ENCODE measurements at regions not wholly inside any gene's neighbourhood (a gene's known extent, or its start where the extent isn't known, plus 50 kb on each side); places are given as distances from the start of the nearest gene placed in this dataset.
"Not testable (repeated sequence)": the region's sequence is repeated elsewhere in the genome, so short reads cannot be mapped to it uniquely, and the experiment has no call there.

DNA sequence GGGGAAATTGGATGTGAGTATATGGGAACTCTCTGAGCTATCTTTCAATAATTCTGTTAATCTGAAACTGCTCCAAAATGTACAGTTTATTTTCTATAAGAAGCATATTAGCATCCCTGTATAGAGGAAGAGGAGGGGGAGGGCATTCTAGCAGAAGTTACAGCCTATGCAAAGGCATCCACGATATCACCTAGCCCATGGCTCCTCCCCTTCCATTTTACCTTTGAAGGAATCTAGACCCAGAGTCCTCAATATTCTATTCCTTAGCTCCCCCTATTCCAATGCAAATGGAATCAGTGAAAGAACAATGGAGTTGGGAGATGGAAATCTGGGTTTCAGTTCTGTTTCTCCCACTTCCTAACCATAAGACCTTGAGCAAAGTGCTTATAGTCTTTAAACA lies 132.9 kb upstream of the IFNE start:
- DNase-seq (ENCODE audit: insufficient read length, low spot score) (no peak), FAIRE-seq (no peak)
- TF ChIP-seq SPI1 (IDR thresholded peaks at IDR 0.05; ENCODE audit: low read depth, low read length), result no peak
- TF ChIP-seq POLR2A (IDR thresholded peaks at IDR 0.05; ENCODE audit: low read depth, low read length), result no peak
- TF ChIP-seq TAF1 (IDR thresholded peaks at IDR 0.05; ENCODE audit: low read depth, low read length), result no peak
- TF ChIP-seq PAX5 (IDR thresholded peaks at IDR 0.05; ENCODE audit: insufficient read depth, low read length, severe bottlenecking), result no peak

DNA sequence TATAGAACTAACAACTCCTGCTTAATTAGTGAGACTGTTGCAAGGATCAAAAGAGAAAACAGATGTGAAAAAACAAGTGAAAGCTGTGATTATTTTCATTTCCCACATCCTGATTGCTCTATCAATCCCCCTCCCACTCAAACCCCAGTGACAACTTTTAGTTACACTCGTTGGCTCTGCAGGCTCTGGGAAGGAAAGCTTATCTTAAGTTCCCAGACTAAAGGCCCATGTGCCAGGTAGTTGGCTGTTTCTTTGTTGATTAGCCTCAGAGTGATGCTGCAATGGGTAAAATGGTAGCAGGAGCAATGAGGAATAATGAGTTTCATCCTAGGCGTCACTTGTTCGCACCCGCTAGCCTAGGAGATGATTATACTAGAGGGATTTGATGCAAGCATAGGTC lies 133.3 kb upstream of the IFNE start:
- no peak for DNase-seq (ENCODE audit: insufficient read length, low spot score)
- FAIRE-seq, result no peak
- TF ChIP-seq TAF1 (IDR thresholded peaks at IDR 0.05; ENCODE audit: low read depth, low read length), result no peak
- TF ChIP-seq PAX5 (IDR thresholded peaks at IDR 0.05; ENCODE audit: insufficient read depth, low read length, severe bottlenecking), result no peak
- TF ChIP-seq SPI1 (IDR thresholded peaks at IDR 0.05; ENCODE audit: low read depth, low read length), result no peak
- no peak for TF ChIP-seq POU2F2 (IDR thresholded peaks at IDR 0.05; ENCODE audit: low read depth, low read length)
- no peak for TF ChIP-seq POLR2AphosphoS5 (IDR thresholded peaks at IDR 0.05; ENCODE audit: low read depth, low read length)
- no peak for TF ChIP-seq POLR2A (IDR thresholded peaks at IDR 0.05; ENCODE audit: low read depth, low read length)

DNA sequence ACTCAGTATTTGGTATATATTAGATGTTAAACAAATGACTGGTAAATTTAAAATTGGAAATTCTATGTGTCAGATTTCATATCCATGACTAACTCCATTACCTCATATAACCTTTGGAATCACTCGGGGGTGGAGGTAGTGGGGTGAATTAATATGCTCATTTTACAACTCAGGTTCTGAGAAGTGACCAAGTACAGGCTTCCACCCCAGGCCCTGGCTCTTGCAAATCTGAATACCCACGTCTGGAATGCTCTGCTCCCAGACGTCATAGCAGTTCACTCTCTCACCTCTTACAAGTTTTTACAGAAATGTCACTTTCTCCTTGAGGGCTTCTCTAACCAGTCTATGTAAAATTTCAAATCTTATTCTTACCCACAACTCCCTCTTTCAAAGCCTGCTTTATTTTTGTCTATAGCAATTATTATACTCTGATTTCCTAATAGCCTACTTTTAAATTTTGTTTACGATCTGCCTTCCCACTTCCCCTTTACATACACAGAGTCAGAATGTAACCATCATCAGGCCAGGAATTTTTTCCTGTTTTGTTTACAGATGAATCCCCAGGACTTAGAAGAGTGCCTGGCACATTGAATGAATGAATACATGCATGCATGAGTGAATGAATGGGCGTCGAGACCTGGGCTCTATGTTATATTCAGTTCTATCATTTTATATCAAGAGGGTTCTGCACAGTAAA lies 134.1 kb upstream of the IFNE start:
- FAIRE-seq, result no peak
- DNase-seq (ENCODE audit: insufficient read length, low spot score), result no peak
- TF ChIP-seq TAF1 (IDR thresholded peaks at IDR 0.05; ENCODE audit: low read depth, low read length), result no peak
- no peak for TF ChIP-seq POLR2AphosphoS5 (IDR thresholded peaks at IDR 0.05; ENCODE audit: low read depth, low read length)
- TF ChIP-seq SPI1 (IDR thresholded peaks at IDR 0.05; ENCODE audit: low read depth, low read length), result no peak
- TF ChIP-seq POLR2A (IDR thresholded peaks at IDR 0.05; ENCODE audit: low read depth, low read length), result no peak
- no peak for TF ChIP-seq PAX5 (IDR thresholded peaks at IDR 0.05; ENCODE audit: insufficient read depth, low read length, severe bottlenecking)
- no peak for TF ChIP-seq POU2F2 (IDR thresholded peaks at IDR 0.05; ENCODE audit: low read depth, low read length)

DNA sequence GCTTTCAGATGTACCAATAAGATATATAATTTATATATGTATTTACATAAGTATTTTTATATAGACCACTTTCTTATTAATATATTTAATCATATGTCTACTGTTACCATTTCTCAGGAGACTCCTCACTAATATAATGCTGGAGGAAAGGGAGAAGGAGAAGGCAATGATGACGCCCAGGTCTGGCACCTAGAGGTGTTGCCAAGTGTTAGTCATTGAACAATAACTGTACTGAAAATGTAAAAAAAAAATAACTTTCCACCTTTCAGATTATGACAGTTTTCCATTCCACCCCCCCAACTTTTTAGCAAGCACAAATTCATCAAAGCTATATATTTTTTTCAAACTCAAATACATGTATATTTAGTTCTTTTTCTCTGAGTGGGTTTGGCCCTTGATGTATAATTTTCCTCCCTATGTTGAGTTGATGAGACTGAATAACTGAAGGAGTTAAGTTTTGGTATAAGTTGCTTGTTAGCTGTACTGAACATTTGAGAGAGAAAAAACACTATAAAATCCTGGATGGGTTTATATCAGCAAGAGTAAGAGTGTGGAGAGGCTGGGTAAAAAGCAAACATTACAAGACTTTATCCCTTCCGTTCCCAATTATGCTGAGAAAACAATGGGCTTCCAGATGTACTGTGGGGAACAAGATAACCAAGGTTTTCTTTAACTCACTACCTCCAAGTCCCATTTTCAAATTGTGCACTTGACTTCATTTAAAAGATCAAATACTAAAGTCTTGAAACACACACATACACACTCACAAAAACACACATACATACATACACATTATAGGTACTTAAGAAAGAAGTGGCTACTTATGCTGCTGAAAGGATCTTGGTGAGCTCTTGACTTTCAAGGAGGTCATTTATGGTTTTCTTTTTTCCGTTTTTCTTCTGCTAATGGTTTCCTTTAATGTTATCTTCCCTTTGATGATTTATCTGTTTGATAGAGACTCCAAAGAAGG lies 142.8 kb upstream of the IFNE start:
- FAIRE-seq (no peak), DNase-seq (ENCODE audit: insufficient read length, low spot score) (no peak)
- TF ChIP-seq PAX5 (IDR thresholded peaks at IDR 0.05; ENCODE audit: insufficient read depth, low read length, severe bottlenecking) (no peak), POLR2AphosphoS5 (IDR thresholded peaks at IDR 0.05; ENCODE audit: low read depth, low read length) (no peak), POU2F2 (IDR thresholded peaks at IDR 0.05; ENCODE audit: low read depth, low read length) (no peak), TAF1 (IDR thresholded peaks at IDR 0.05; ENCODE audit: low read depth, low read length) (no peak), POLR2A (IDR thresholded peaks at IDR 0.05; ENCODE audit: low read depth, low read length) (no peak), SPI1 (IDR thresholded peaks at IDR 0.05; ENCODE audit: low read depth, low read length) (no peak)

DNA sequence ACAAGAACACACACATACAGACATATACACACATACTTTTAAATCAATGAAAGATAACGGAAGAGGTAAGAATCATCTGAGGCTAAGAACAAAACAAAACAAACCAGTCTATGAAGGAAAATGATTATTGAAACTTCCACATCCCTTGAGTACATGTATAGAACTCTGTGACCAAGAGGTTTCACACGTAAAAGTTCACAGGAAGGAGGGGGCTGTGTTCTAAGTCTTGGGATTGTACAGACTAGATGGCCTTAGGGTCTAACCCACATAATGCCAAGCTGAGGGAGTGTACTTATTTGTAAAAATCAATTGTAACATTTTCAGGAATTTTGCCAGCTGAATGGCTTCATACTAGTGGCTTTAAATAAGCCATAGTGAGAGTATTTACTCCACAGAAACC lies 144.4 kb upstream of the IFNE start:
- DNase-seq (ENCODE audit: insufficient read length, low spot score) (no peak), FAIRE-seq (no peak)
- TF ChIP-seq PAX5 (IDR thresholded peaks at IDR 0.05; ENCODE audit: insufficient read depth, low read length, severe bottlenecking), result no peak

DNA sequence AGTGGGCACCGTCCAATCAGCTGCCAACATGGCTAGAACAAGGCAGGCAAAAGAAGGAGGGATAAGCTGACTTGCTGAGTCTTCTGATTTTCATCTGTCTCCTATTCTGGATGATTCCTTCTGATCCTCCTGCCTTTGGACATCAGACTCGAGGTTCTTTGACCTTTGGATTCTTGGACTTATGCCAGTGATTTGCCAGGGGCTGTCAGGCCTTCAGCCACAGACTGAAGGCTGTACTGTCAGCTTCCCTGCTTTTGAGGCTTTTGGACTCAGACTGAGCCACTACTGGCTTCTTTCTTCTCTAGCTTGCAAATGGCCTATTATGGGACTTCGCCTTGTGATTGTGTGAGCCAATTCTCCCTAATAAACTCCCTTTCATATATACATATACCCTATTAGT lies 146.8 kb upstream of the IFNE start:
- not testable (repeated sequence) for FAIRE-seq; DNase-seq (ENCODE audit: insufficient read length, low spot score)

GRCh38 chr9:21634951-21635350 lies 152.8 kb upstream of the IFNE start:
- DNase-seq (ENCODE audit: insufficient read length, low spot score) (no peak), FAIRE-seq (no peak)
- TF ChIP-seq POU2F2 (IDR thresholded peaks at IDR 0.05; ENCODE audit: low read depth, low read length) (no peak), TAF1 (IDR thresholded peaks at IDR 0.05; ENCODE audit: low read depth, low read length) (no peak), POLR2AphosphoS5 (IDR thresholded peaks at IDR 0.05; ENCODE audit: low read depth, low read length) (no peak), SPI1 (IDR thresholded peaks at IDR 0.05; ENCODE audit: low read depth, low read length) (no peak)

GRCh38 chr9:21638104-21638503 lies 156.0 kb upstream of the IFNE start:
- FAIRE-seq, result no peak
- no peak for DNase-seq (ENCODE audit: insufficient read length, low spot score)
- no peak for TF ChIP-seq POLR2A (IDR thresholded peaks at IDR 0.05; ENCODE audit: low read depth, low read length)
- no peak for TF ChIP-seq POU2F2 (IDR thresholded peaks at IDR 0.05; ENCODE audit: low read depth, low read length)
- TF ChIP-seq TAF1 (IDR thresholded peaks at IDR 0.05; ENCODE audit: low read depth, low read length), result no peak
- no peak for TF ChIP-seq POLR2AphosphoS5 (IDR thresholded peaks at IDR 0.05; ENCODE audit: low read depth, low read length)

DNA sequence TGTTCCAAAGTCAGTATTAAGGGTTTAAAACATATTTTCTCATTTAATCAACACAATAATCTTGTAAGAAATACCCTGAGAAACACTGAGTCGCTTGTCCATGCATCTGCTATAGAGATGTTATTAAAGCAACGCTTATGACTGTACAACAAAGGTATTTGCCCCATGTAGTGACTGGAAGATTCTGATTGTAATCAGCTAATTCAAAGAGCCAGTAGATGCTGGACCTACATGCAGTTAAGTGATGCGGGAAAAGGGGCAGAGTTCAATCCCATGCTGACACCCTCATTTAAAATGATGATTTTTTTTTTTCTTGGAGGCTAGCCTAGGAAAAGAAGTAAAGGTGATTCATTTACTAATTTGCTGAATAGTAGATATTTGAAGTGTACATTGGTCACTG lies 149.3 kb upstream of the MTAP start:
- TF ChIP-seq POLR2AphosphoS5 (IDR thresholded peaks at IDR 0.05; ENCODE audit: low read depth, low read length) (no peak), PAX5 (IDR thresholded peaks at IDR 0.05; ENCODE audit: insufficient read depth, low read length, severe bottlenecking) (no peak)
- DNase-seq (ENCODE audit: insufficient read length, low spot score) (no peak), FAIRE-seq (no peak)

DNA sequence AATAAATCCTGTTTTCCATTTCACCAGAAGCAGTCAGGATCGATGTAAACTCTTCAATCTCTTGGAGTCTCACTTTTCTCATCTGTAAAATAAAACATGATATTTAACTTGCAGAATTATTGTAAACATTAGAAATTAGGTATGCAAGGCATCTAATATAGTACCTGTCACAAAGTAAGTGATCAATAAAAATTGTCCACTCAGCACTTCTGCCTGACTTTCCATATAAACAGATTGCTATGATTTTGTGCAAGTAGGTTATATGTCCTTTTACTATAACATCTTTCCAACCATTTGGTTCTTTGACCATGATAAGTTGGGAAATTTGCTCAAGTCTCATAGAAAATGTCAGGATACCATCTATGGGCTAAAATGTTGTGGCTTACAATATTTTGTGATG lies 148.8 kb upstream of the MTAP start:
- FAIRE-seq, result no peak
- TF ChIP-seq POLR2AphosphoS5 (IDR thresholded peaks at IDR 0.05; ENCODE audit: low read depth, low read length), result no peak
- TF ChIP-seq SPI1 (IDR thresholded peaks at IDR 0.05; ENCODE audit: low read depth, low read length), result no peak
- TF ChIP-seq TAF1 (IDR thresholded peaks at IDR 0.05; ENCODE audit: low read depth, low read length), result no peak
- TF ChIP-seq POU2F2 (IDR thresholded peaks at IDR 0.05; ENCODE audit: low read depth, low read length), result no peak
- no peak for TF ChIP-seq PAX5 (IDR thresholded peaks at IDR 0.05; ENCODE audit: insufficient read depth, low read length, severe bottlenecking)
- no peak for TF ChIP-seq POLR2A (IDR thresholded peaks at IDR 0.05; ENCODE audit: low read depth, low read length)
- no peak for DNase-seq (ENCODE audit: insufficient read length, low spot score)

All from GM12891 (cell line).